Cerebellar nuclear complex (tissue), 1 donor: ENCODE measurements at regions not wholly inside any gene's neighbourhood (a gene's known extent, or its start where the extent isn't known, plus 50 kb on each side); places are given as distances from the start of the nearest gene placed in this dataset.

Experiments used
- DNase-seq, 2 experiments: peaks; one replicate each; lab custom pipeline; 2025; lab: John Stamatoyannopoulos, UW

DNA sequence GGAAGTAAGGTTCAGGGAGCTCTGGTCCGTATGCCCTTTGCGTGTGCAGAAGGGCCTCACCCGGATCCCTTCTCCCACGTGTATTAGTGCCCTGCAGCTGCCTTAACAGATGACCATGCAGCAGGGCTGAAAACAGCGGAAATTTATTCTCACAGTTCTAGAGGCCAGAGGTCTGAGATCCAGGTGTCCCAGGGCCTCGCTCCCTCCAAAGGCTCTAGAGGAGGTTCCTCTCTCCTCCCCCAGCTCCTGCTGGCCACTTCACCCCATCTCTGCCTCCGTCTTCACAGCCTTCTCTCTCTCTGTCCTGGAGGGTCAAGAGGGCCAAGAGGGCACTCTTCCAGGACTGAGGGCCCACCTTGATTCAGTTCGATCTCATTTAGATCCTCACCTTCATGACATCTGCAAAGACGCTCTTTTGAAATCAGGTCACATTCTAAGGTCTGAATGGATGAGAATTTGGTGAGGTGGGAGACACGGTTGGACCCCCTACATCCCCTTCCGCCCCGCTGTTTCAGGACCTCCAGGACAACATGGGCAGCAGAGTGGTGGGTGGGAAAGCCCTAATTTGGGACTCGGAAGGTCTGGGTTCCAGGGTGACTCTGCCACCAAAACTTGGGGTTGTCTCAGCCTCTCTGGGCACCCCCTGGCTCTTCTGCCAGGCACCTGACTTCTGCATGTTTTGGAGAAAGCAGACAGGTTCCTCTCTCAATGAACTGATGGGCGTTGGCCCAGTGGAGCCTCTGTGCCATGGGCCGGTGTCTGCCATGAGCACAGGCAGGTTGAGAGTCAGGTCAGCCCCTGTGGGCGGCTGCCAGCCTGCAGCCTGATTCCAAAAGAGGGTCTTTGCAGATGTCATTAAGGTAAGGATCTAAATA is 361.2 kb downstream of the SEC14L1 start:
- no peak for DNase-seq

GRCh38 chr17:77502626-77503292 is 362.0 kb downstream of the SEC14L1 start:
- no peak for DNase-seq

- DNase-seq, result no peak
Measured at GRCh38 chr17:77503293-77503655, 362.5 kb downstream of the SEC14L1 start.

DNA sequence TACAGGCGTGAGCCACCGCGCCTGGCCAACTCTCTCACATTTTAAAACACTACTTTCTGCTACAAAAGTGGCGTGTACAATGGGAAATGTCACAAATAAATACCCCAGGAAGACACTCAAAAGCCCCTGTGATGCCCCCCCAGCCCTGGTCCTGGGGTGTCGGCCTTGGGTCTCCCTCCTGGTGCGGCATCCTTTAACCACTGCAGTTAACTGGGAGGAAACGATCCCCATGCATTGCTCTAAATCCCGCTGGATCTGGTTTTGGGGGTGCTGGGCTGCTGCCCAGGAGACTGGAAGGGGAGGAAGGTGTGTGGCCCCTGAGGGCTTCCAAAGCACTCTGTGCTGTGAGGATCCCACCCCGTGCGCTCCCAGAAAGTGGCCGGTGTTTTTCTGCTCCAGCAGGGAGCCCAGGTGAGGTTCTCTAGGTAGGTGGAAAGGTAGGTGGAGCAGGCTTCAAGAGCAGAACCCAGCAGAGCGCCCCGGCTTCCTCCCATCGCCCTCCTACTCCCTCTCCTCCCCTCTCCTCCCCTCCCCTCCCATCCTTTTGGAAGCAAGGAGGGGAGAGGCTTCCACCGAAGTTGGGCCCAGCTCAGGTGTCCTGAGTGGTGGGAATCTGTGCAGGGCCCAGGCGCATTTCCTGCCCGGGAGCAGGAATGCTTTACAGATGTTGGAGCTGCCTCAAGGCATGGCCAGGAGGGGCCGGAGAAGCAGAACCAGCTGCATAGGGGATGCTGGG is 363.3 kb downstream of the SEC14L1 start:
- DNase-seq, result no peak

- no peak for DNase-seq
Measured at GRCh38 chr17:77504652-77505155, 363.9 kb downstream of the SEC14L1 start.

- DNase-seq, result no peak
Measured at GRCh38 chr17:77505181-77505639, 364.4 kb downstream of the SEC14L1 start.

DNA sequence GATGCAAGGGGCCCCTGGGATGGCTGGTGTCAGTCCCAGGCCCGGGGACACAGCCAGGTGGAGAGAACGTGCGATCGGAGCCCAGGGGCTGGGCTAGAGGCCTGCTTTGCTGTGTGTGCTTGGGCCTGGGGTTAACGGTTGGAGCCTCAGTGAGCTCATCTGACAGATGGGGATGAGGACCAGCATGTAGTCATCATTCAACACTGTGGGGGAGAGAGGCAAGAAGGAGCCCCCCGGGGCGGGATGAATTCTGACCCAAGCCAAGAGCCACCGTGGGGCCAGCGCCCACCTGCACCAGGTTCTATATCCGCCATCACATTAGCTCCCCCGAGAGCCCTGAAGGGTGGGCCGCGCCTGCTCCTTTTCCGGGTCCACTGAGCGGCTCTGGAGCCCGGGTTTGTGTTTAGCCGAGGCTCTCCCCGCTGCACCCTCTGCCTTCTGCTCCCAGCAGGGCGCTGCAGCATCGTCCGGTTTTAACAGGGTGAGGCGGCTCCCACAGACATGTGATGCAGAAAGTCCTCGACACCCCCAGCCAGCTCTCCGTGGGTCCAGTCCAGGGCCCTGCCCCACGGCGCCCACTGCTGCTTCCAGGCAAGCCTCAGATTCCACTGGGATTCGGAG is 365.7 kb downstream of the SEC14L1 start:
- DNase-seq, result no peak

DNA sequence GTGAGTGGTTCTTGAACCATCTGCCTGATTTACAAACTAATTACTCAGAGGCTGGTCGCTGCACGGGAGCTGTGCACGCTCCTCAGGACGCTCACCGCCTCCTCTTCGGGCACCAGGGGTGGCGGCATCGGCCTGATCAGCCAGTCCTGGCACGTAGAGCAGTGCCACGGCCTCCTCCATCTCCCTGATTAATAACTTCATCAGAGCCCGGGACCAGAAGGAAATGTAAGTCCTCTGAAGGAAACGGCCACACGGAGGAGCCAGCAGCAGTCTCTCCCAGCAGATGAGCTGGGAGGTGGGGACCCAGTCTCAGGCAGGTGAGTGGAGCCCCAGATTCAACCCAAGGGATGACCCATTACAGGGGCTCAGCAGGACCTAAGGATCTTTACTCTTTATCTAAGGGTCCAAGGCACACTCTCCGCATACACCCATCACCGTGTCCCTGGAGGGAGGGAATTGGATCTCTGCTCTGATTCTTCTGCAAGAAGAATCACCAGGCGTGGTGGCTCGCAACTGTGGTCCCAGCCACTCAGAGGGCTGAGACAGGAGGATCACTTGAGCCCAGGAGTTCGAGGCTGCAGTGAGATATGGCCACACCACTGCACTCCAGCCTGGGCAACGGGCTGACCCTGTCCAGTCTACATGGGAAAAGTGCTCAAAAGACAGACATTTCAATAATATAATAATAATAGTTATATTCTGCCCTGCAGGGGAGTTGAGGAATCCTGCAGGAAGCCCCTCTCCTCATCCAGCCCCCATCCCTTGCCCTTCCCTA is 366.5 kb downstream of the SEC14L1 start:
- no peak for DNase-seq

- no peak for DNase-seq
Measured at GRCh38 chr17:77508047-77508715, 367.4 kb downstream of the SEC14L1 start.

DNA sequence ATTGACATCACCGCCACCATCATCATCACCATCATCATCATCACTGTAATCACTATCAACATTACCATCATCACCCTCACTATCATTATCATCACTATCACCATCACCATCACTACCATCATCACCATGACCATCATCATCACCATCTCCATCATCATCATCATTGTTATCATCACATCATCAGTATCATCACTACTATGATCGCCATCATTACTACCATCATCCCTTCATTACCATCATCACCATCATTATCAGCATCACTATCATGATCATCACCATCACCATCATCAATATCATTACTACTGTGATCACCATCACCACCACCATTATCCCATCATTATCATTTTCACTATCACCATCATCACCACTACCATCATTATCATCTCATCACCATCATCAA is 368.3 kb downstream of the SEC14L1 start:
- no peak for DNase-seq

- no peak for DNase-seq
Measured at GRCh38 chr17:77509599-77509998, 368.8 kb downstream of the SEC14L1 start.

- no peak for DNase-seq
Measured at GRCh38 chr17:77510133-77510796, 369.5 kb downstream of the SEC14L1 start.

GRCh38 chr17:77511514-77512061 is 370.8 kb downstream of the SEC14L1 start:
- DNase-seq, result no peak

DNA sequence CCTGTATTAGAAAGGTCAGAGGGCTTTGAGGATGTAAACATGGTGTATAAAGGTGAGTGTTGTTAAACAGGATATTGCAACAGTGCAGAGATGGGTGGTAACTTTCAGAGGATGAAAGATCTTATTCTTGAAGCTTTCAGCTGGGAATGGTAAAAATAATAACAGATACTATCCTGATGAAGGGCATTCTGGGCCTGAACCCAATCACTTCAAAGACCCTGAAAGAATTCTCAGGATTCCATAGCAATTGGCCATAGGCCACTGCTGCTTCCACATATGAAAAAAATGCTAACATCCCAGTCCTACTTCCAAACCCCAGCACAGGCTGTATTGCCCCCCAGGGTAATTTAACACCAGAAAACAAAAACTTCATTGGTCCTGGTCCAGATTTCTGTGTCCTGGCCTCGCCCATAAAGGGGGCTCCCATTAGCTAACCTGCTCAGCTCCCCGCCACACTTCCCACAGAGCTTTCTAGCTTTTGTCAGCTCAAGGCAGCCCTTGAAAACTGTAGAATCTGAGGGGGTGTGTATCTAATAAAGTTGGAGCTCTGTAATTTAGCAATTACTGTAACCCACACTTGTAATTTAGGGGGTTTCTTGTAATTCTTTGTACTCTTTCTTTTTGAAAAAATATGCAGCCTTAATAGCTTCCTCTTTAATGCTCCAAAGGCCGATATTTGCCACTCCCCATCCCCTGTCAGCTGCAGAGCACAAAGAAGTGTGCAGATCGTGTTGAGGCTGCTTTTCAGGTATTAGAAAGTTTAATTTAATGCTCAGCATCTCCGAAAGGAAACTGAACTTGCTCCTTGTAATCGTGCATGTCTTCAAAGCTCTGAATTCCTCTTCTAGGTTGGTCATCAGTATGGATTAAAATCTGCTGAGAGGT is 371.5 kb downstream of the SEC14L1 start:
- DNase-seq, result no peak

DNA sequence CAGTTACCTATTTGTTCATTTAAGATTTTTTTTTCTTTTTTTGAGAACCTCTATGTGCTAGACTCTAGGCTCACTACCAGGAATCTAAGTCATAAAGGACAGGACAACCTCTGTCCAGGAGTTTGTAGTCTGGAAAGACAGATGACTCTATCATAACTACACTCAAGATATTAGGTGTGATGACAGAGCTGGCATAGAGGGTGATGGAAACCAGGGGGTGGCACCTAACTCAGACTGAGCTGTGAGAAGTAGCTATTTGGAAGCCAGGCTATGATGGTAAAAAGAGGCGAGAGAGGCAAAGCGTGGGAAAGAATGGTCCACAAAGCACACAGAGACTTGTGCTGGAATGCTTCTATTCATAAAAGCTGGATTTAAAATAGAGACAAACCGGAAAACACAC is 372.3 kb downstream of the SEC14L1 start:
- no peak for DNase-seq

DNA sequence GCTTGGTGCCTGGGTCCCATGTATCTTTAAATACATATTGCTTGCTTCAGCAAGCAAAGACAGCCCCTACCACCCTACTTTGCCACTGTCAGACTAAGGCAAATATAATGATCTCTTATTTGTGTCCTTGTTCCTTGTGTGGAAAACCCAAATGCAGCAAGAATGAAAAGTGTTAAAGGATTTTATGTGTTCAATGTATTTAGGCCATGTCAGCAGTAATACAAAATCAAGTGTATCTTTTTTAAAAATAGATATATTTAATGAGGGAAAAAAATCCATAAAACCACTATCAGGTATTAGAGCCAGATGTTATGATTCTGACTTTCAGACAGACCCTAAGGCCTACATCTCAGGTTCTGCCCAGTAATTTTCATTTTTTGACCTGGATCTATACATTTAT is 374.5 kb downstream of the SEC14L1 start:
- no peak for DNase-seq

- no peak for DNase-seq
Measured at GRCh38 chr17:77516902-77517301, 376.1 kb downstream of the SEC14L1 start.

- DNase-seq, result no peak
Measured at GRCh38 chr17:77521076-77521475, 380.3 kb downstream of the SEC14L1 start.

- DNase-seq, result no peak
Measured at GRCh38 chr17:77523540-77523939, 382.8 kb downstream of the SEC14L1 start.
